ENCODE measurements at regions not wholly inside any gene's neighbourhood (a gene's known extent, or its start where the extent isn't known, plus 50 kb on each side); places are given as distances from the start of the nearest gene placed in this dataset.

DNA sequence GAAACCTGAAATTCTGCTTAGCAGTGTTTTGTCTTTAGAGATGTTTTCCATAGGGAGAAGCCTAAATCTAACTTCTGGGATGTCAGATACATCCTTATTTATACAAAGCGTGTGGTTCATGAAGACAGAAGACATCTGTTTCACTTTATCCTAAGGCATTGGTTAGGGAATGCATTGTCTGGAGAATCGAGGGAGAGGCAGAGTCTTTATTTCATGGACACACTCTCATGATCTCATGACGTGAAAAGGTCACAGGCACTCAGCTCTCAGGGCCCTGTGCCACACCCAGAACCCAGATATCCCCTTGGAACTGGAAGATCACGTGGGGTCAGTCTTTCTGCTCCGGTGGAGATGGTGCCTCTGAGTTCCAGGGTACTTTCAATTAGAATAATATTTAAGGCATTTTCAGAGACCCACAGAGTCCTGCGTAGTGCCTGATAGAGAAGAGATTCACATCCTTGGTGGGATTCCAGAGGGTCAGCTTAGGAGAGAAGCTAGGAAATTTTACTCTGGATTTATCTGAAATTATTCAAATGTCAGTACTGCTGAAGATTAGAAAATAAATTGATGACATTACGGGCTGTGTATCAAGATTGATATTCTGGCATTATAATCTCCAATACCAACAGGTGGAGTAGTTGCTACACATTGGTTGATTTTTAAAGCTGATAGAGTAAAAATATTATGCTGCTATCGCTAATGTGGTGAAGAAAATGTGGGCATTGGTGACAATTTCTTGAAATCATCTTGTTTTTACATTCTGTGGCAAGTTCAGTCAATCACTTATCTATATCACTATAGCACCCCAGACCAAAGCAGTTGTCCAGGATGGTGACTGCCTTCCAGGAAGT lies 378.3 kb downstream of the MTRR start:
- no peak for DNase-seq

GRCh38 chr5:8253376-8253775 lies 384.4 kb downstream of the MTRR start:
- DNase-seq: no peak

DNA sequence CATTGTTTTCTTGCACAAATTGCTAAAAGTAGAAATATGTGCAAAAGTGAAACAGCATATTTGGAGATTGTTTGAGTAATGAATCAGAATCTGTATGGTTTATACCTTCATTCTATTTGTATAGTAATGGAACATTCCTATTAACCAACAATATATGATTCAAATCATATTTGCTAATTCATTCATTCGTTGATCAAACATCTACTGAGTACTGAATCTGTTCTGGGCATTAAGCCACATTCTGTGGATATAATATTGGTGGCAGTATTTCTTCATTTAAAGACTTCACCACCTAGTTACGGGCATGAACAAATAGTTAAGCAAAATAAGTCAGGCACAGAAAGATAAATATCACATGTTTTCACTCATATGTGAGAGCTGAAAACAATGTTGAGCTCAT lies 385.7 kb downstream of the MTRR start:
- DNase-seq: no peak

- DNase-seq: no peak
Measured at GRCh38 chr5:8258801-8259200, 389.9 kb downstream of the MTRR start.

- no peak for DNase-seq
Measured at GRCh38 chr5:8270246-8270645, 401.3 kb downstream of the MTRR start.

DNA sequence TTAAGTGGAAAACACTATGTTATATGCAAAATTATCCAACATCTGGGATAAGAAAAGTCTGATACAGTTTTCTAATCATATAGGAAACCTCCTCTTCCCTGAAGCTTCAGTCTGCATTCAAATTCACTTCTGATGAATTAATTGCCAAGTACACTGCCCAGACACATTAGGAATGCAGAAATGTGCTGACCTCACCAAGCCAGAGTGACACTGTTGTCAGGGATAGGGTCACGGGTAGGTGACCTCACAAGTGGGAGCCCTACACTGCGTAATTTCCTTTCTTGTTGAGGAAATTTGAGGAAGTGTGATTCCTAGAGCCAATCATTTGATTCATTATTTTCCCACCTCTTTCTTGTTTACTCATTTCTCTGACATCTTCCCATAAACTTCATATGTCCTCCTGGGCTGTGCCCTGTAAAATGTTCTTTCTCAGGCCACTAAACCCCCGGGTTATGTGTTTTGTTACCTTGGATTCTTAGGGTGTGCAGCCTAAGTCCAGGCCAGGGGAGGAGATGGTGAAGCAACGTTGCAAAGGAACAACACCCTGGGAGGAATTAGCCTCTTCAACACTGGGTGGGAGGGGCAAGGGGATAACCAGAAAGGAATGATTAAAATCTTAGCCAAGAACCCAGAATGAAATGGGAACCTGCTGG lies 411.9 kb downstream of the MTRR start:
- no peak for DNase-seq

GRCh38 chr5:8288334-8288733 lies 419.4 kb downstream of the MTRR start:
- DNase-seq: no peak

DNA sequence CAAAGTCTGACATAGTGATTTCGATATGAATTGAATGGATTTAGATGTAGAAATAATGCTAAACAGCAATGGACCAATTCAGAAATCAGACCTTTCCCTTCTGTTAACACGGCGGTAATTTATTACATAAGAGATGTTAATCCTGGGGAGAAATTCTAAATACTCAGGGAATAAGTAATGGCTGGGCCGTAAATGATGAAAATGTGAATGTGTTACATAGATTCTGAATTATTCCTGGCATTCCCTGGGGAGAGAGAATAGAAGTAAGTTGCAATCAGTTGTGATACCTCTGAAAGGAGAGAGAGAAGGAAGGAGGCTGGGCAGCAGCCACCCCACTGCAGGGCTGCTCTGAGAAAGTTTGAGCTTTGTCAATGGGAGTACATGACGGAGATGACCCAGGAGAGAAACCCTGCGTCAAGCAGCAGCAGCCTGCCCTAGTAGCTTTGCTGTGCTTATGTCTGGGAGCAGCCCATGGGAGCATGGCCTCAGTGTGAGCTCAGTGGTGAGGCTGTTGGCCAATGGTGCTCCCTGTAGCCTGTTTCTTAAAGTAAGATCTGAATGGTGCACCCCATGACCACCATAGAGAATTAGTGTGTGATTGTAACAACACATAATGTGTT lies 420.1 kb downstream of the MTRR start:
- no peak for DNase-seq

DNA sequence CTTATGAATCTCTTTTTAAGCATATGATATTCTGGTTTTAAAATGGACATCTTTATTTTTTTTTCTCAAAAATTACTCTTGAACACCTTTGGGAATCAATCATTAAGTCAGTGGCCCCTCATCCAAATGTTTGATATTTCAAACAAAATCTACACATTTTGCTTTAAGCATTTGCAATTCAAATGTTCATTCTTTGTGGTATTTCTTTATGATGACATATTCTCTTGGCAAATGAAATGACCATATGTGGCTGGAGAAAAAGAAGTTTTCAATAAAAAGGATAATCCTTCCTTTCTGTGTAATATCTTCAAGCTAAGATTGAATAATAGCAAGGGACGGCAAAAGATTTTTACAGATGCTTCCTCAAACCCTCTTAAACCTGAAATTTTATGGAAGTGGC lies 420.8 kb downstream of the MTRR start:
- DNase-seq: no peak

DNA sequence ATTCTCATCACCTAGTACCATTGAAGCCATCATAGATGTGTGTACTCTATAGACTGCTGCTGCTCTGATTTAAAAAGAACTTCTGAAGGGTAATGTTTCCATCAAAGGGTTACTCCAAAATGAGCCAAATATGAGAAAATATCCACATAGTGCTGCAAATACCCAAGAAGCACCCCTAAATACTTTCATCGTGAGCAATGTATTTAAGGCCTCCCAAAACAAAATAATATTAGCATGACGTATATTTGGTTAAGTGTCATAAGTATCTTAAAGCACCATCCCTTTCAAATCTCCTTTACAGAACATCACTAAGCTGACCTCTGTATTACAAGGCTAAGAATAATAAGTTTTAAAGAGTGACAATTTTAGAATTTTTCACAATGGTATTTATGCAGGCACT lies 421.8 kb downstream of the MTRR start:
- DNase-seq: no peak

- no peak for DNase-seq
Measured at GRCh38 chr5:8291641-8292040, 422.7 kb downstream of the MTRR start.

DNA sequence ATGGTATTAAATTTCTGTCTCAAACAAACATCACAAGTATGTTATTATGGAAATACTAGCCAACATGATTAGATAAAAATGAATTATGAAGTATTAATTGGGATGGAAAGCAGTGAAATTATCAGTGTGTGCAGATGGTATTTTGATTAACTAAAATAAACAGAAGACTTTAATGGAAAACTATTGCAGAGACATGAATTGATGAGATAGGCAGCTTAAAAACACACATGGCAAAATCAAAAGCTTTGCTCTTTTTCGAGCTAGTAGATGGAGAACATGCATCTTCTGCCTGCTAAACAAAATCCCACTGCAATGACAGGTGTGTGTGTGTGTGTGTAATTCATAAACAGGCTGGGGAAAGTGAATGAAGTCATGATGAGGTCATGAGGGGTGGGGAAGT lies 426.2 kb downstream of the MTRR start:
- DNase-seq: no peak

GRCh38 chr5:8299716-8300115 lies 430.8 kb downstream of the MTRR start:
- no peak for DNase-seq

GRCh38 chr5:8304341-8304740 lies 435.4 kb downstream of the MTRR start:
- DNase-seq: no peak

DNA sequence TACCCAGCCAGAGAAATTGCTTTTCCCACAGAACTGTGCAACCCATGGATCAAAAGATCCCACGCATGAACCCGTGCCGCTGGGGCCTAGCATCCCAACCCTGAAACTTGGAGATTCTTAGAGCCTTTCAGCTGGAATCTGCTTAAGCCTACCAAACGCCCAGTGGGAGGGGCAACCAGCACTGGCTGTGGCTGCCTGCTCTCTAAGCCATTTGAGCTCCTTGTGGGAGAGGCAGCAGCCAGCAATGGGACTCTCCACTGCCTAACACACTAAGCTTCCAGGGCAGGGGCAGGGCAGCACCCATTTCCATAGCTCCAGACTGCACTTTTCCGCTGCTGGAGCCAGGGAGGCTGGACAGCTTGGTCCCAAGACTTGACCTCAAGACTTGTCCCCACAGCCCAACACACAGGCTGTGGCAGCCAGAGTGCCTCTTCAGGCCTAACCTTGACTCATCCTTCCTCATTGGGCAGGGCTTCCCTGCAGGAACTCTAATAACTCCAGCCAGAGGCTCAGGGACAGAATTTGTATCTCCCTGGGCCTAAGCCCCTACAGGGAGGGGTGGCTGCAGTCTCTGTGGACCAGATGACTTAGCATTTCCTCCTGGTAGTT lies 437.4 kb downstream of the MTRR start:
- DNase-seq: no peak

GRCh38 chr5:8314965-8315364 lies 446.0 kb downstream of the MTRR start:
- no peak for DNase-seq

GRCh38 chr5:8316608-8317280 lies 447.8 kb downstream of the MTRR start:
- DNase-seq: no peak

- no peak for DNase-seq
Measured at GRCh38 chr5:8317335-8317734, 448.4 kb downstream of the MTRR start.

- no peak for DNase-seq
Measured at GRCh38 chr5:8320244-8320643, 451.3 kb downstream of the MTRR start.

DNA sequence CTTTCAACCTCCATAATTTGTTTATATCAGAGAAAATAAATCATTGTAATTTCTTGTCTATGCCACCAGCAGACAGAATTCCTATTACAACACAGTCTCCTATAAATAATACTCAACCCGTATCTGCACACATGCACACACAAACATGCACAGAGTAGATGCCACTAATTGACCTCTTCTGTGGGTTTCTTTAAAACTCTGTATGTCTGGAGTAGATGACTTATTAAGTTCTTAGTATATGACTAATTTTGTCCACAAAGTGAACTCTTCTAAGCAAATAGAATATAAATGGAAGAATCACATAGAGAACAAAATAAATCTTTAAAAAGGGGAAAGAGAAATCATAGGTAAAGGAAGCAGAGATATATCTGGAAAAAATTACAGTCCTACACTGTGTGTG lies 452.3 kb downstream of the MTRR start:
- DNase-seq: no peak

DNA sequence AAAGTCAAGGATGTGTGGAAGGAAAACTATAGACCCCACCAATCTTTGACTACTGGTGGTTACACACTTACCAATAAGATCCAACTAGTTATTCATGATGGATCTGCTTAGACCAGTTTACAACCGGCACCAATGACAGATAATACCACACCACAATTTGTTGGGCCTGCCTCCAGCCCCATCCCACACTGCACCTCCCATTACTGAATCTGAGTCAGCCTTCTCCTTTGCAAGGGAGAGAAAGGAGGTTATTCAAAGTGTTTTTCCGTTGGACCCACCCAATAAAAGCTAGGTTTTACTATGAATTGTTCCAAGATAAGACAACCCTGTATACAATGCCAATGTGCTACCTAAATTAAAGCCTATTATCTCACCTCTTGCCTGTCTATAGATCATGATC lies 453.5 kb downstream of the MTRR start:
- DNase-seq: no peak

DNA sequence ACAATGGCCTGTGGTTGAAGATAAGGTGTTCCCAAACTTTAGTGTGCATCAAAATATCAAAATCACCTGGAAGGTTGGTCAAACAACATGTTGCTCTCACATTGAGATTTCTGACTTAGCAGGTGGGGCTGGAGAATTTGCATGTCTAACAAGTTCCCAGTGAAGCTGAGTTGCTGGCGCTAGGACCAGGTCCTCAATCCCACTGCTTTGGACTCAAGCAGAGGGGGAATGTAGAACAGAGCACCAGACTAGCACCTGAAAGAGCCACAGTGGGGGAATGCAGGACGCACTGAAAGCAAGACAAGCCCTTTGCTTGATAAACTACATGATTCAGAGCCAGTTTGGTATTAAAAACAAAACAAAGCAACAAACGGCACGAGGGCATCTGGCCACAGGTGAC lies 458.1 kb downstream of the MTRR start:
- DNase-seq: no peak

- no peak for DNase-seq
Measured at GRCh38 chr5:8329773-8330172, 460.8 kb downstream of the MTRR start.

Measured in CD4-positive, alpha-beta T cell treated with Interleukin-6 for 4 hours (primary cell).